K562 (cell line): ENCODE measurements at regions not wholly inside any gene's neighbourhood (a gene's known extent, or its start where the extent isn't known, plus 50 kb on each side); places are given as distances from the start of the nearest gene placed in this dataset.
A peak's percentile ranks its signal among the peaks of the same experiment; 100 is the strongest.

Experiments
- GATA2 ChIP-seq: sonication (generic); formaldehyde crosslinking; IDR thresholded peaks from 2 replicates; pipeline ENCODE4 v1.4.0; 2020; ENCODE audit warnings: mild to moderate bottlenecking, missing genetic modification reagents
- JUN ChIP-seq, 2 experiments: sonication (generic) in 1 of 2; formaldehyde crosslinking in 1 of 2; IDR thresholded peaks; 2 replicates each; pipeline versions ENCODE4 v1.6.1 to v1.8.0; 2012 to 2022; ENCODE audit warnings: borderline replicate concordance in 2 of 2, mild to moderate bottlenecking in 2 of 2, improper control_type of control experiment in 1 of 2, low read depth in 1 of 2, low read length in 1 of 2, missing genetic modification reagents in 1 of 2
- MBD2 ChIP-seq: sonication (generic); IDR thresholded peaks from 2 replicates; pipeline ENCODE4 v1.6.1; 2016; ENCODE audit warnings: low read depth, borderline replicate concordance
- MCM5 ChIP-seq: fragments of 450-650 bp; IDR thresholded peaks from 2 replicates; pipeline ENCODE4 v1.6.1; 2016; ENCODE audit warnings: low read depth
- MEF2A ChIP-seq: IDR thresholded peaks from 2 replicates; pipeline ENCODE4 v1.6.1; 2011; ENCODE audit warnings: low read depth, mild to moderate bottlenecking, low read length, moderate library complexity; ENCODE audit not compliant: control insufficient read depth
- NFIX ChIP-seq: fragments of 250-450 bp; sonication (Bioruptor Pico); IDR thresholded peaks from 2 replicates; pipeline ENCODE4 v1.4.0; 2020; ENCODE audit warnings: low read depth, mild to moderate bottlenecking, moderate library complexity
- PCBP2 ChIP-seq: fragments of 200-400 bp; formaldehyde crosslinking; IDR thresholded peaks from 2 replicates; pipeline ENCODE4 v1.6.1; 2018; ENCODE audit warnings: low read length, low read depth, mild to moderate bottlenecking, moderate library complexity; ENCODE audit not compliant: poor library complexity, severe bottlenecking
- SMARCC2 ChIP-seq: fragments of 450-650 bp; IDR thresholded peaks from 2 replicates; pipeline ENCODE4 v1.6.1; 2017; ENCODE audit warnings: antibody characterized with exemption, moderate library complexity, mild to moderate bottlenecking, low read depth
- SRSF3 ChIP-seq: fragments of 200-400 bp; formaldehyde crosslinking; IDR thresholded peaks from 2 replicates; pipeline ENCODE4 v1.6.1; 2016; ENCODE audit warnings: mild to moderate bottlenecking, low read length, moderate library complexity; ENCODE audit not compliant: insufficient read depth
- ZKSCAN8 ChIP-seq: fragments of 200-800 bp; sonication (Bioruptor generic); IDR thresholded peaks from 2 replicates; pipeline ENCODE4 v1.6.1; 2016; ENCODE audit warnings: missing genetic modification characterization, missing compliant biosample characterization
- ZNF277 ChIP-seq: fragments of 250-450 bp; sonication (Bioruptor Pico); IDR thresholded peaks from 2 replicates; pipeline ENCODE4 v1.8.0; 2022; ENCODE audit warnings: inconsistent platforms, mild to moderate bottlenecking, moderate library complexity, borderline replicate concordance
- ZZZ3 ChIP-seq: fragments of 450-650 bp; IDR thresholded peaks from 2 replicates; pipeline ENCODE4 v1.6.1; 2016; ENCODE audit warnings: antibody characterized with exemption, mild to moderate bottlenecking, moderate library complexity
- TF ChIP-seq, protein P1 (sequence below): fragments of 450-650 bp; IDR thresholded peaks from 2 replicates; pipeline ENCODE4 v1.6.1; 2016; ENCODE audit warnings: mild to moderate bottlenecking, moderate library complexity

DNA sequence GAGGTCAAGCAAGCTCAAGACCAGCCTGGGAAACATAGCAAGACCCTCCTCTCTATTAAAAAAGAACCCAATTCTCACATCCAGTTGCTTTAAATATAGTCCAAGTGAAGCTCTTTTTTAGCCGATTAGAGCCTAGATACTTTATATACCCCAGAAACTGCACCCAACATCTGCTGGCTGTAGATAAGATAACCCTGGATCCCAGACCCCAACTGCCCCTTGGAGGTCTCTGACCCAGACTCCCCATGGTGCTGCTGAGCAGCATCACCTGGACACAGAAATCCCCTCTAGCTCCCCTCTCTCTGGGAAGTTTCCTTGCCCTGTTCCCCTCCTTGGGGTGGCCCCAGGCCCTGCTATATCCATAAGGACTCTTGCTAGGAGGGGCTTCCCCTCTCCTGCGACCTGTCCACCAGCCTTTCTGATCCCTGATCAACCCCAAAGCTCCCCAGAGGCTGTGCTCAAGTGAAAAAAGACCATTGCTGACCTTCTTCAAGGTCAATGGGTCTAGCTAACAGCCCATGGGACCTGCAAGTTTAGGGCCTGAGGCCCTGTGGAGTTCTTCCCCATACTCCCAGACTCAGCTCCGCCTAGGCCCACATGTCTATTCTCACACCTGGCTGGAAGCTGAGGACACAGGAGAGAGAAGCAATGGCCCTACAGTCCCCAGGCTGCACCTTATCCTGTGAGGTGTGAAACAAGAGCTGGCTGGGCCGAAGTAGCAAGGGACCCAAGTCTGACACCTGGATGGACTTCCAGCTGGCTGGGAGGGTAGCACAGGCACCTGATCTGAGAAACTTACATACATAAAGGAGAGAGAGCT is 56.2 kb downstream of the ARL6IP4 start (continued):
- TF ChIP-seq JUN (IDR thresholded peaks at IDR 0.05; ENCODE audit: borderline replicate concordance, low read depth, low read length) (no peak), JUN (CRISPR knock-in tag; IDR thresholded peaks at IDR 0.05; ENCODE audit: borderline replicate concordance) (no peak), ZZZ3 (no peak), MBD2 (0 out of 2 replicates have a peak, but pooled peaks have one; percentile 36), GATA2 (no peak), PCBP2 (no peak), ZKSCAN8 (CRISPR knock-in tag) (no peak), SRSF3 (no peak), MEF2A (no peak), NFIX (no peak), ZNF277 (CRISPR knock-in tag) (no peak), SMARCC2 (no peak), MCM5 (no peak)
- TF ChIP-seq, protein P1, sequence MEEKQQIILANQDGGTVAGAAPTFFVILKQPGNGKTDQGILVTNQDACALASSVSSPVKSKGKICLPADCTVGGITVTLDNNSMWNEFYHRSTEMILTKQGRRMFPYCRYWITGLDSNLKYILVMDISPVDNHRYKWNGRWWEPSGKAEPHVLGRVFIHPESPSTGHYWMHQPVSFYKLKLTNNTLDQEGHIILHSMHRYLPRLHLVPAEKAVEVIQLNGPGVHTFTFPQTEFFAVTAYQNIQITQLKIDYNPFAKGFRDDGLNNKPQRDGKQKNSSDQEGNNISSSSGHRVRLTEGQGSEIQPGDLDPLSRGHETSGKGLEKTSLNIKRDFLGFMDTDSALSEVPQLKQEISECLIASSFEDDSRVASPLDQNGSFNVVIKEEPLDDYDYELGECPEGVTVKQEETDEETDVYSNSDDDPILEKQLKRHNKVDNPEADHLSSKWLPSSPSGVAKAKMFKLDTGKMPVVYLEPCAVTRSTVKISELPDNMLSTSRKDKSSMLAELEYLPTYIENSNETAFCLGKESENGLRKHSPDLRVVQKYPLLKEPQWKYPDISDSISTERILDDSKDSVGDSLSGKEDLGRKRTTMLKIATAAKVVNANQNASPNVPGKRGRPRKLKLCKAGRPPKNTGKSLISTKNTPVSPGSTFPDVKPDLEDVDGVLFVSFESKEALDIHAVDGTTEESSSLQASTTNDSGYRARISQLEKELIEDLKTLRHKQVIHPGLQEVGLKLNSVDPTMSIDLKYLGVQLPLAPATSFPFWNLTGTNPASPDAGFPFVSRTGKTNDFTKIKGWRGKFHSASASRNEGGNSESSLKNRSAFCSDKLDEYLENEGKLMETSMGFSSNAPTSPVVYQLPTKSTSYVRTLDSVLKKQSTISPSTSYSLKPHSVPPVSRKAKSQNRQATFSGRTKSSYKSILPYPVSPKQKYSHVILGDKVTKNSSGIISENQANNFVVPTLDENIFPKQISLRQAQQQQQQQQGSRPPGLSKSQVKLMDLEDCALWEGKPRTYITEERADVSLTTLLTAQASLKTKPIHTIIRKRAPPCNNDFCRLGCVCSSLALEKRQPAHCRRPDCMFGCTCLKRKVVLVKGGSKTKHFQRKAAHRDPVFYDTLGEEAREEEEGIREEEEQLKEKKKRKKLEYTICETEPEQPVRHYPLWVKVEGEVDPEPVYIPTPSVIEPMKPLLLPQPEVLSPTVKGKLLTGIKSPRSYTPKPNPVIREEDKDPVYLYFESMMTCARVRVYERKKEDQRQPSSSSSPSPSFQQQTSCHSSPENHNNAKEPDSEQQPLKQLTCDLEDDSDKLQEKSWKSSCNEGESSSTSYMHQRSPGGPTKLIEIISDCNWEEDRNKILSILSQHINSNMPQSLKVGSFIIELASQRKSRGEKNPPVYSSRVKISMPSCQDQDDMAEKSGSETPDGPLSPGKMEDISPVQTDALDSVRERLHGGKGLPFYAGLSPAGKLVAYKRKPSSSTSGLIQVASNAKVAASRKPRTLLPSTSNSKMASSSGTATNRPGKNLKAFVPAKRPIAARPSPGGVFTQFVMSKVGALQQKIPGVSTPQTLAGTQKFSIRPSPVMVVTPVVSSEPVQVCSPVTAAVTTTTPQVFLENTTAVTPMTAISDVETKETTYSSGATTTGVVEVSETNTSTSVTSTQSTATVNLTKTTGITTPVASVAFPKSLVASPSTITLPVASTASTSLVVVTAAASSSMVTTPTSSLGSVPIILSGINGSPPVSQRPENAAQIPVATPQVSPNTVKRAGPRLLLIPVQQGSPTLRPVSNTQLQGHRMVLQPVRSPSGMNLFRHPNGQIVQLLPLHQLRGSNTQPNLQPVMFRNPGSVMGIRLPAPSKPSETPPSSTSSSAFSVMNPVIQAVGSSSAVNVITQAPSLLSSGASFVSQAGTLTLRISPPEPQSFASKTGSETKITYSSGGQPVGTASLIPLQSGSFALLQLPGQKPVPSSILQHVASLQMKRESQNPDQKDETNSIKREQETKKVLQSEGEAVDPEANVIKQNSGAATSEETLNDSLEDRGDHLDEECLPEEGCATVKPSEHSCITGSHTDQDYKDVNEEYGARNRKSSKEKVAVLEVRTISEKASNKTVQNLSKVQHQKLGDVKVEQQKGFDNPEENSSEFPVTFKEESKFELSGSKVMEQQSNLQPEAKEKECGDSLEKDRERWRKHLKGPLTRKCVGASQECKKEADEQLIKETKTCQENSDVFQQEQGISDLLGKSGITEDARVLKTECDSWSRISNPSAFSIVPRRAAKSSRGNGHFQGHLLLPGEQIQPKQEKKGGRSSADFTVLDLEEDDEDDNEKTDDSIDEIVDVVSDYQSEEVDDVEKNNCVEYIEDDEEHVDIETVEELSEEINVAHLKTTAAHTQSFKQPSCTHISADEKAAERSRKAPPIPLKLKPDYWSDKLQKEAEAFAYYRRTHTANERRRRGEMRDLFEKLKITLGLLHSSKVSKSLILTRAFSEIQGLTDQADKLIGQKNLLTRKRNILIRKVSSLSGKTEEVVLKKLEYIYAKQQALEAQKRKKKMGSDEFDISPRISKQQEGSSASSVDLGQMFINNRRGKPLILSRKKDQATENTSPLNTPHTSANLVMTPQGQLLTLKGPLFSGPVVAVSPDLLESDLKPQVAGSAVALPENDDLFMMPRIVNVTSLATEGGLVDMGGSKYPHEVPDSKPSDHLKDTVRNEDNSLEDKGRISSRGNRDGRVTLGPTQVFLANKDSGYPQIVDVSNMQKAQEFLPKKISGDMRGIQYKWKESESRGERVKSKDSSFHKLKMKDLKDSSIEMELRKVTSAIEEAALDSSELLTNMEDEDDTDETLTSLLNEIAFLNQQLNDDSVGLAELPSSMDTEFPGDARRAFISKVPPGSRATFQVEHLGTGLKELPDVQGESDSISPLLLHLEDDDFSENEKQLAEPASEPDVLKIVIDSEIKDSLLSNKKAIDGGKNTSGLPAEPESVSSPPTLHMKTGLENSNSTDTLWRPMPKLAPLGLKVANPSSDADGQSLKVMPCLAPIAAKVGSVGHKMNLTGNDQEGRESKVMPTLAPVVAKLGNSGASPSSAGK: no peak
